ENCODE measurements at regions not wholly inside any gene's neighbourhood (a gene's known extent, or its start where the extent isn't known, plus 50 kb on each side); places are given as distances from the start of the nearest gene placed in this dataset.

GRCh38 chr15:57767481-57767880 is 61.0 kb downstream of the POLR2M start:
- no peak for TF ChIP-seq CTCF (IDR thresholded peaks at IDR 0.05)
- Histone ChIP-seq H3K27me3 (no peaks in the 10 kb centered on the region), H3K36me3 (no peaks in the 10 kb centered on the region), H3K4me1 (peaks cover 0 to 3% of the 10 kb centered on the region in 2 donors), H3K9me3 (no peaks in the 10 kb centered on the region), H3K4me3 (no peak overlapping the region), H3K27ac (no peak overlapping the region)
- DNase-seq (ENCODE audit: low spot score), result no peak

GRCh38 chr15:57769266-57769665 is 62.8 kb downstream of the POLR2M start:
- Histone ChIP-seq H3K4me1 (peaks cover 0 to 3% of the 10 kb centered on the region in 2 donors), H3K36me3 (no peaks in the 10 kb centered on the region), H3K9me3 (no peaks in the 10 kb centered on the region), H3K4me3 (no peak overlapping the region), H3K27ac (peak overlapping the region; percentile 25 to 52), H3K27me3 (no peaks in the 10 kb centered on the region)
- no peak for TF ChIP-seq CTCF (IDR thresholded peaks at IDR 0.05)
- peak; percentile 82 for DNase-seq (ENCODE audit: low spot score)

- DNase-seq (ENCODE audit: low spot score), result no peak
- no peaks in the 10 kb centered on the region for H3K36me3 ChIP-seq
- no peak for TF ChIP-seq CTCF (IDR thresholded peaks at IDR 0.05)
- no peak overlapping the region for H3K27ac ChIP-seq
- no peak overlapping the region for H3K4me3 ChIP-seq
- H3K9me3 ChIP-seq, result no peaks in the 10 kb centered on the region
- H3K4me1 ChIP-seq, result peaks cover 0 to 3% of the 10 kb centered on the region in 2 donors
- H3K27me3 ChIP-seq, result no peaks in the 10 kb centered on the region
Measured at GRCh38 chr15:57770495-57770894, 64.0 kb downstream of the POLR2M start.

GRCh38 chr15:57772223-57772957 is 65.9 kb downstream of the POLR2M start:
- H3K36me3 ChIP-seq, result no peaks in the 10 kb centered on the region
- no peaks in the 10 kb centered on the region for H3K9me3 ChIP-seq
- no peak overlapping the region for H3K4me3 ChIP-seq
- no peaks in the 10 kb centered on the region for H3K27me3 ChIP-seq
- H3K4me1 ChIP-seq, result peaks cover 0 to 3% of the 10 kb centered on the region in 2 donors
- H3K27ac ChIP-seq, result no peak overlapping the region
- no peak for TF ChIP-seq CTCF (IDR thresholded peaks at IDR 0.05)
- no peak for DNase-seq (ENCODE audit: low spot score)

GRCh38 chr15:57773051-57773450 is 66.5 kb downstream of the POLR2M start:
- Histone ChIP-seq H3K27me3 (no peaks in the 10 kb centered on the region), H3K9me3 (no peaks in the 10 kb centered on the region), H3K27ac (no peak overlapping the region), H3K4me3 (no peak overlapping the region), H3K36me3 (no peaks in the 10 kb centered on the region), H3K4me1 (peaks cover 0 to 3% of the 10 kb centered on the region in 2 donors)
- no peak for TF ChIP-seq CTCF (IDR thresholded peaks at IDR 0.05)
- DNase-seq (ENCODE audit: low spot score), result no peak

- no peak for DNase-seq (ENCODE audit: low spot score)
- no peaks in the 10 kb centered on the region for H3K9me3 ChIP-seq
- no peaks in the 10 kb centered on the region for H3K4me1 ChIP-seq
- H3K27me3 ChIP-seq, result no peaks in the 10 kb centered on the region
- TF ChIP-seq CTCF (IDR thresholded peaks at IDR 0.05), result no peak
- no peaks in the 10 kb centered on the region for H3K36me3 ChIP-seq
- H3K4me3 ChIP-seq, result no peak overlapping the region
- H3K27ac ChIP-seq, result no peak overlapping the region
Measured at GRCh38 chr15:57777003-57777402, 70.5 kb downstream of the POLR2M start.
